GM21515 (cell line): ENCODE measurements at regions not wholly inside any gene's neighbourhood (a gene's known extent, or its start where the extent isn't known, plus 50 kb on each side); places are given as distances from the start of the nearest gene placed in this dataset.

ENCODE experiments used
- ATAC-seq: cut with Tn5 transposase; IDR thresholded peaks from one replicate; pipeline ENCODE4 v1.9.1; 2021; ENCODE audit not compliant: unreplicated experiment

- ATAC-seq, result no peak
Observed at GRCh38 chrY:8390310-8390709, 947.0 kb upstream of the TSPY4 start.

DNA sequence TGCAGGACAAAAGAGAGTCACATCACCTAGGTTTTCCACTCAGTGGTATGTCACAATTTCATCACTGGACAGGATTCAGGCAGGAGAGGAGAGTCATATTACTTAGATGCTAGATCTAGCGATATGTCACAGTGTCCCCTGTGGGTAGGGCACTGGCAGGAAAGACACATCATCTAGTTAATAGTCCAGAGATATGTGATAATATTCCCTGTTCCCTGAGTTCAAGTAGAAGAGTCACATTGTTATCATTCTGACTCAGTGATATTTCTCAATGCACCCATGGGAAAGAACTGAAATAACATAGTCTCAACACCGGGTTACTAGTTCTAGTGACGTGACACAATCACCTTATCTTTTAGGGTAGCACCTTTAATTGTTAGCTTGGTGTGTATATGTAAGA is 944.0 kb upstream of the TSPY4 start:
- no peak for ATAC-seq

DNA sequence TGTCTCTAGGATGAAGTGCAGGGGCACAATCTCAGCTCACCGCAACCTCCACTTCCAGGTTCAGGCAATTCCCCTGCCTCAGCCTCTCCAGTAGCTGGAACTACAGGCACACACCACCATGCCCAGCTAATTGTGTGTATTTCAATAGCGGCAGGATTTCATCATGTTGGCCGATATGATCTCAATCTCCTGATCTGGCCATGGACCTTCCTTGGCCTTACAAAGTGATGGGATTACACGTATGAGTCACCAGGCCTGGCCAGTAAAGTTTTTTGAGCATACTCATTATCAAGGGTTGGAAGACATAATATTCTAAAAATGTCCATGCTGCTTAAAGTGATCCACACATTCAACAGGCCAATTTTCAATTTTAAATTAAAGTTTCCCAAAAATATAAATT is 914.4 kb upstream of the TSPY4 start:
- ATAC-seq, result no peak

DNA sequence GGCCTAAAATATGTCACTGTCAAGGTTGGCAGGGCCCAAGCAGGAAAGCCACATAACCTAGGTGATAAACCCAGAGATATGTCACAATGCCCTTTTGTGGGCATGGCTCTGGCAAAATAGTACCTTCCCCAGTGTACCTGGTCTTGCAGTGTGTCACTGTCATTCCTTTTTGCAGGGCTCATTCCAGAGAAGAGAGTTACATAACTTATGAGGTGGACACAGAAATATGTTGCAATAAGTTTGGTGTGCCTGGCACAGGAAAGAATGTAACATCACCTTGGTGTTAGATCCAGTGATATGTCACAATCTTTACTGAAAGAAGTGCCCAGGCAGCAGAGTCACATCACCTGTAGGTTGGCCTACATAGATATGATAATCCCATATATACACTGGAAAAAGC is 910.8 kb upstream of the TSPY4 start:
- no peak for ATAC-seq

- ATAC-seq, result no peak
Observed at GRCh38 chrY:8437510-8437909, 899.8 kb upstream of the TSPY4 start.

DNA sequence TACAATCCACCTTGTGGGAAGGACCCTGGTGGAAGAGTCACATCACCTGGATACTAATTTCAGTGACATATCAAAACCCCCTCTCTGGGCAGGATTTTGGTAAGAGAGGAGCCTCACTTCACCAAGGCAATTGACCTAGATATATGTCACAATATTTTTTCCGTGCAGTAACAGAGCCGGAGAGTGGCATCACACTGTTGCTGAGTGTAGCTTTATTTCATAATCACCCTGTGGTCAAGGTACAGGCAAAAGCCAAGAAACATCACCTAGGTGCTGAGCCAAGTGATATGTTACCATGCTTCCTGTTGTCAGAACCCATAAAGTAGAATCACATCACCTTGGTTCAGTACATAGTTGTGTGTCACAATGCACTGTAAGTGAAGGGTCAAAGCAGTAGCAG is 895.2 kb upstream of the TSPY4 start:
- ATAC-seq, result no peak

GRCh38 chrY:8452963-8453362 is 884.3 kb upstream of the TSPY4 start:
- no peak for ATAC-seq

DNA sequence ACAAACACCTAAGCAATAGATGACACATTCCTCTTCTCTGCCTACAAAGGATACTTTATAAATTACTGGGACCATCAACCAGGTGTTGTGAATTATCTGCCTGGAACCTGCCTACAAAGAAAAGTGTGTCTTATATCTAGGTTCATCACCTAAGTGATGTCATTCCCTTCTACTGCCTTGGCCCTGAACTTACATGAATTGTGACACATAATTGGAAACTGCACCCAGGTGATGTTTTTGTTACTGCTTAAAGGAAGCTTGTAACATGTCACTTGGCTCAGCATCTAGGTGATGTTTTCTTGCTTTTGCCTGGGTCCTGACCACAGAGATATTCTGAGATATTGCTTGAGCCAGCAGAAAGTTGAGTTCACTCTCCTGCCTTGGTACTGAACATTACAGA is 870.5 kb upstream of the TSPY4 start:
- ATAC-seq, result no peak

GRCh38 chrY:8470249-8470648 is 867.0 kb upstream of the TSPY4 start:
- ATAC-seq, result no peak

- no peak for ATAC-seq
Observed at GRCh38 chrY:8479141-8479540, 858.1 kb upstream of the TSPY4 start.

GRCh38 chrY:8488955-8489354 is 848.3 kb upstream of the TSPY4 start:
- ATAC-seq, result no peak

- no peak for ATAC-seq
Observed at GRCh38 chrY:8489880-8490630, 847.2 kb upstream of the TSPY4 start.

- no peak for ATAC-seq
Observed at GRCh38 chrY:8494396-8494795, 842.9 kb upstream of the TSPY4 start.

GRCh38 chrY:8495243-8495642 is 842.0 kb upstream of the TSPY4 start:
- no peak for ATAC-seq

DNA sequence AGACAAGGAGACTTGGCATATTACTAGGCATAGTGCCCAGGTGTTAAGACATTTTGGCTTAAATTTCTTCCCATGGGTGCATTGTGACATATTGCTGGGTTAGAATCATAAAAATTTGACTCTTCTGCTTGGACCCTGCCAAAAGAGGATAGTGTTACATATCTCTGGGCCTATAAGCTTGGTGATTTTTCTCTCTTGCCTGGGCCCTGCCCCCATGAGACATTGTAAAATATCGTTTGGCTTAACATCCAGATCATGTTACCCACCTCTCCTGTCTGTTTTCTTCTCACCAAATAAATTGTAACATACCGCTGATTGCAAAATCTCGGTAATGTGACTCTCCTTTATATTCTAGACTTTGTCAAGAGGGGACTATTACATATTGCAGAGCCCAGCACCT is 836.4 kb upstream of the TSPY4 start:
- no peak for ATAC-seq

DNA sequence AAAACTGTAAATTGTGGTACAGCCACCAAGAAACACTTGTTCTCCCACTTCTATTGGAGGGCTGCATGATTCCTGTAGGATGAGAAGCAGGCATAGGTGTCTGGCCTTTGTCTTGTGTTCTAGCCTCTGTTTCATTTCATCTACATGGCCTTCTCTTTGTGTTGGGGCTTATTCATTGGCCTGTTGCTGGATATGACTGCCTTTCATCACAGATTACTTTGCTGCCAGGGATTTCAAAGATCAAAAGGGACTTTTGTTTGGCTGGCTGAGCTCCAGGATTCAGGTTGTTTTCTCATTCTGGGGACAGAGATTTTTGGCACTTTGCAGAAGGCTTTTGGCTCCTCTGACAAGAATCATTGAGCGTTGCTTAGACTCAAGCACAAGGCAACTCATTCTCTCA is 803.8 kb upstream of the TSPY4 start:
- ATAC-seq, result no peak

- ATAC-seq, result peak; percentile 98
Observed at GRCh38 chrY:8535704-8536103, 801.6 kb upstream of the TSPY4 start.

GRCh38 chrY:8536277-8536676 is 801.0 kb upstream of the TSPY4 start:
- no peak for ATAC-seq

DNA sequence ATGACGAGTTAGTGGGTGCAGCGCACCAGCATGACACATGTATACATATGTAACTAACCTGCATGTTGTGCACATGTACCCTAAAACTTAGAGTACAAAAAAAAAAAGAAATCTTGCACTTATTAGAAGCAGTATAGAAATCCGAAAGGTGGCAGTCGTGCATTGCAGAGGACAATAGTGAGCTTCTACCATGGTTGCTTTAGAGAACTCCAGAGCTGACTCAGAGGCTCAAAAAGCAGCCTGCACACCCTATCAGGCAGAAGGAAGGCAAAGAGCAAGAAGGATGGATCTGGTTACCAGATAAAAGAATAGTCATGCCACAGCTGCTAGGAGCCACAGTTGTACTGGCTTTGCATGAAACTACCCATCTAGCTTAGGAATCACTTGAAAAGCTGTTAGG is 796.0 kb upstream of the TSPY4 start:
- no peak for ATAC-seq

- ATAC-seq, result no peak
Observed at GRCh38 chrY:8544715-8545114, 792.5 kb upstream of the TSPY4 start.

GRCh38 chrY:8547931-8548330 is 789.3 kb upstream of the TSPY4 start:
- no peak for ATAC-seq

- ATAC-seq, result no peak
Observed at GRCh38 chrY:8551323-8551722, 785.9 kb upstream of the TSPY4 start.

DNA sequence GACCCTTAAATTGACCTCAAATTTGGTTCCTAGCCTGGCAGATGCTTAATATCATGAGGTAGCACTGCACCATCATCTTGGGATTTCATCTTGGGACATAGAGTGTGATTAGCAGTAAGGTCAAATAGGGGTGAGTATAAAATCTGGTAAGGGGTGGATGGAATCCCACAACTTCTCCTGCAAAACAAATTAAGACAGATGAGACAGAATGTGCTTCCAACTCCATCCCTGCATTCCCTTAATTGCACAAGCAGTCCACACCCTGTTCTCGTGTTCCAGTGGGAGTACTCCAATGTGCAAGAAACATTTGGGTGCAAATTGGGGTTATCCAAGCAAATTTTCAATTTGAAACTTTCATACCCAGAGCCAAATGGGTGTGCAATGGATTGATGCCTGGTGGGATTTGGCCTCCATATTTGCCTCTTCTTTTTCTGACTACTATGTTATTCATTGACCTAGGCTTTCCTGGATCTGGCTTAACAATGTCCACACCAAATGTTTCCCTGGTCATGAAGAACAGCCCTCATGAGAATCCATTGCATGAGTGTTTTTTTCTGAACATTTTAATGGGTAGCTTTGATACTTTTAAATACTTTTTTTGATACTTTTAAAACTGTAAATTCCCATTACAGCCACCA is 785.0 kb upstream of the TSPY4 start:
- ATAC-seq, result no peak
